GM12878 (cell line): ENCODE measurements at regions not wholly inside any gene's neighbourhood (a gene's known extent, or its start where the extent isn't known, plus 50 kb on each side); places are given as distances from the start of the nearest gene placed in this dataset.

Experiments
- ATAC-seq: fragments of 200-7000 bp; cut with Tn5 transposase; 3 replicates; pipeline ENCODE4 v1.9.1; 2020; ENCODE audit warnings: mild to moderate bottlenecking, moderate library complexity
- BruUV-seq: library from RNA; stranded (reverse); fragments of 400-500 nt; replicated peaks from 2 replicates; lab custom pipeline; 2021; lab: Mats Ljungman, UMichigan
- CTCF ChIA-PET: fragments of 300-600 bp; sonication (Branson Sonifier 250); formaldehyde crosslinking; extraction: SDS; loops from one replicate; lab custom pipeline; 2021; ENCODE audit warnings: inconsistent platforms; lab: Yijun Ruan, JAX
- POLR2A ChIA-PET: fragments of 350-600 bp; formaldehyde crosslinking; extraction: SDS; loops from one replicate; lab custom pipeline; 2021; ENCODE audit warnings: inconsistent platforms; lab: Charles Lee
- RAD21 ChIA-PET: fragments of 300-600 bp; sonication (Branson Sonifier 250); formaldehyde crosslinking; loops from one replicate; lab custom pipeline; 2023; ENCODE audit warnings: antibody characterized with exemption; ENCODE audit not compliant: unreplicated experiment; lab: Charles Lee
- SMC1A ChIA-PET: fragments of 300-600 bp; sonication (Branson Sonifier 250); formaldehyde crosslinking; loops from one replicate; lab custom pipeline; 2023; ENCODE audit not compliant: unreplicated experiment, uncharacterized antibody; lab: Charles Lee
- DNase-seq: peaks from one replicate; pipeline ENCODE4 v3.0.0-alpha.2; 2011; ENCODE audit warnings: low read depth, low spot score
- FAIRE-seq: peaks from 3 replicates; lab custom pipeline; 2011; peaks lifted over from hg19 to GRCh38; lab: Jason Lieb, UNC
- H2AFZ ChIP-seq: 2 replicates; pipeline ENCODE4 v1.6.0; 2011; ENCODE audit warnings: low read depth, low read length, control low read depth; ENCODE audit not compliant: control insufficient read depth
- H3K27ac ChIP-seq: 2 replicates; pipeline ENCODE4 v1.5.1; 2011; ENCODE audit warnings: control low read depth; ENCODE audit not compliant: control insufficient read depth, insufficient read depth
- H3K27me3 ChIP-seq, 2 experiments: replicated peaks in 1 of 2; 2 replicates each; pipeline versions ENCODE4 v1.6.0 to v1.6.1; 2011; ENCODE audit warnings: low read length in 1 of 2; ENCODE audit not compliant: control insufficient read depth in 2 of 2, insufficient read depth in 2 of 2
- H3K36me3 ChIP-seq, 2 experiments: 2 replicates each; pipeline ENCODE4 v1.5.1; 2011; ENCODE audit warnings: low read length in 1 of 2; ENCODE audit not compliant: control insufficient read depth in 2 of 2, insufficient read depth in 2 of 2
- H3K4me1 ChIP-seq: 2 replicates; pipeline ENCODE4 v1.6.1; 2011; ENCODE audit warnings: mild to moderate bottlenecking, low read length, moderate library complexity, mixed read lengths; ENCODE audit not compliant: control insufficient read depth, insufficient read depth
- H3K4me2 ChIP-seq: 2 replicates; pipeline ENCODE4 v1.6.0; 2011; ENCODE audit warnings: control low read depth; ENCODE audit not compliant: control insufficient read depth, insufficient read depth
- H3K4me3 ChIP-seq: fragments of 200-600 bp; sonication (generic); 2 replicates; pipeline ENCODE4 v1.5.1; 2016
- H3K79me2 ChIP-seq: 2 replicates; pipeline ENCODE4 v1.6.0; 2011; ENCODE audit warnings: low read length; ENCODE audit not compliant: control insufficient read depth, insufficient read depth
- H3K9ac ChIP-seq: 2 replicates; pipeline ENCODE4 v1.8.0; 2011; ENCODE audit warnings: low read length, control low read depth, mixed read lengths; ENCODE audit not compliant: control insufficient read depth, insufficient read depth
- H3K9me3 ChIP-seq: replicated peaks from 3 replicates; pipeline ENCODE4 v1.5.1; 2011; ENCODE audit warnings: mild to moderate bottlenecking, low read length; ENCODE audit not compliant: control insufficient read depth, insufficient read depth
- H4K20me1 ChIP-seq: 2 replicates; pipeline ENCODE4 v1.6.0; 2011; ENCODE audit not compliant: control insufficient read depth, insufficient read depth
- BCL3 ChIP-seq: IDR thresholded peaks from 2 replicates; pipeline ENCODE4 v1.6.1; 2011; ENCODE audit warnings: borderline replicate concordance, low read depth, mild to moderate bottlenecking, moderate library complexity, low read length; ENCODE audit not compliant: insufficient read depth, poor library complexity, severe bottlenecking
- ETV6 ChIP-seq, 2 experiments: fragments of 450-650 bp in 1 of 2; IDR thresholded peaks in 1 of 2; conservative IDR thresholded peaks in 1 of 2; 2 replicates each; pipeline ENCODE4 v1.6.1; 2014; ENCODE audit warnings: antibody characterized with exemption in 1 of 2, borderline replicate concordance in 1 of 2, low read depth in 1 of 2, mild to moderate bottlenecking in 1 of 2, moderate library complexity in 1 of 2
- HDGF ChIP-seq: fragments of 450-650 bp; IDR thresholded peaks from 2 replicates; pipeline ENCODE4 v1.6.1; 2016; ENCODE audit warnings: antibody characterized with exemption
- WGBS: methylation state at CpG from one replicate; pipeline ENCODE4 v1.1.6; 2016; ENCODE audit warnings: low lambda C conversion rate; ENCODE audit not compliant: insufficient replicate concordance, insufficient coverage; ENCODE audit errors: missing lambda C conversion rate; 5-methylcytosine and 5-hydroxymethylcytosine counted together
- in situ Hi-C: fragments of 300-500 bp; cut with MboI; formaldehyde crosslinking; loops from 9 replicates; pipeline ENCODE4 v1.14.3; 2018; ENCODE audit warnings: mixed read lengths
- intact Hi-C: fragments of 100-400 bp; cut with micrococcal nuclease; formaldehyde crosslinking; loops from one replicate; pipeline ENCODE4 v1.14.2; 2022; ENCODE audit not compliant: unreplicated experiment

- H3K36me3 ChIP-seq, result no peaks in the 10 kb centered on the region
- H3K27me3 ChIP-seq, result no peaks in the 10 kb centered on the region
- H3K9me3 ChIP-seq, result no peaks in the 10 kb centered on the region
- ATAC-seq (no peak), DNase-seq (no peak), FAIRE-seq (no peak)
- H4K20me1 ChIP-seq, result no peaks in the 10 kb centered on the region
- no peak overlapping the region for H3K9ac ChIP-seq
- no peaks in the 10 kb centered on the region for H3K79me2 ChIP-seq
- intact Hi-C loops, result no loop called here
- BruUV-seq, result no TSS peak
- 33% methylated on average over 1 of the region's 1 CpG for WGBS
- POLR2A ChIA-PET, result no interaction called here
- CTCF ChIA-PET, result no interaction called here
- no peak overlapping the region for H3K4me2 ChIP-seq
- RAD21 ChIA-PET, result no interaction called here
- H3K4me3 ChIP-seq, result no peak overlapping the region
- no peak for TF ChIP-seq BCL3
- H3K27ac ChIP-seq, result no peak overlapping the region
- H2AFZ ChIP-seq, result no peak overlapping the region
- no peaks in the 10 kb centered on the region for H3K4me1 ChIP-seq
- in situ Hi-C loops, result no loop called here
- SMC1A ChIA-PET, result interaction anchor here (0.7 kb wide), 1 partner anchor 1601 kb away, joined by 3 read pairs; no protein-coding TSS in a partner anchor
These were observed 87.8 kb downstream of the PFDN4 start for GRCh38 chr20:54295686-54296085.

GRCh38 chr20:54305421-54305820 lies 97.5 kb downstream of the PFDN4 start:
- Histone ChIP-seq H4K20me1 (no peaks in the 10 kb centered on the region), H3K4me3 (no peak overlapping the region), H3K36me3 (no peaks in the 10 kb centered on the region), H3K4me2 (no peak overlapping the region), H3K4me1 (no peaks in the 10 kb centered on the region), H3K79me2 (no peaks in the 10 kb centered on the region), H3K27me3 (no peaks in the 10 kb centered on the region), H3K27ac (no peak overlapping the region), H2AFZ (no peak overlapping the region), H3K9me3 (no peaks in the 10 kb centered on the region), H3K9ac (no peak overlapping the region)
- intact Hi-C loops (no loop called here), in situ Hi-C loops (no loop called here)
- no peak for FAIRE-seq
- WGBS, result 13% methylated on average over 7 of the region's 7 CpGs
- ChIA-PET RAD21 (no interaction called here), POLR2A (no interaction called here), CTCF (no interaction called here), SMC1A (interaction anchor here (0.5 to 1.4 kb wide), 2 partner anchors 21 to 342 kb away, joined by 3 read pairs; no protein-coding TSS in a partner anchor)
- TF ChIP-seq ETV6 (conservative IDR thresholded peaks at IDR 0.05 in 1 of 2, IDR thresholded peaks at IDR 0.05 in 1 of 2; ENCODE audit: borderline replicate concordance in 1 of 2, low read depth in 1 of 2) (peak in 1 of 2 experiments; percentile 34; a peak in 1 of 4 replicates), HDGF (no peak)
- BruUV-seq, result no TSS peak
- no peak for ATAC-seq
- no peak for DNase-seq
